Type B pancreatic cell (in vitro differentiated cells): ENCODE measurements at regions not wholly inside any gene's neighbourhood (a gene's known extent, or its start where the extent isn't known, plus 50 kb on each side); places are given as distances from the start of the nearest gene placed in this dataset.

Experiments
- DNase-seq: peaks from one replicate; pipeline ENCODE4 v3.0.0; 2021; ENCODE audit warnings: mixed read lengths; ENCODE audit not compliant: unreplicated experiment; ENCODE audit errors: extremely low spot score
- H3K27ac Mint-ChIP-seq: 2 replicates; pipeline ENCODE4 v1.8.0; 2021; ENCODE audit warnings: mild to moderate bottlenecking, mixed read lengths
- H3K27me3 Mint-ChIP-seq: 2 replicates; pipeline ENCODE4 v1.8.0; 2021; ENCODE audit warnings: mixed read lengths
- H3K36me3 Mint-ChIP-seq: 2 replicates; pipeline ENCODE4 v1.8.0; 2021; ENCODE audit warnings: mixed read lengths
- H3K4me1 Mint-ChIP-seq: one replicate; pipeline ENCODE4 v1.8.0; 2021; ENCODE audit warnings: mixed read lengths; ENCODE audit not compliant: unreplicated experiment
- H3K4me3 Mint-ChIP-seq: 2 replicates; pipeline ENCODE4 v1.8.0; 2021; ENCODE audit warnings: mild to moderate bottlenecking, mixed read lengths
- H3K9me3 Mint-ChIP-seq: 2 replicates; pipeline ENCODE4 v1.8.0; 2021; ENCODE audit warnings: mixed read lengths
- TF ChIP-seq, protein P1 (sequence below): fragments of 200-600 bp; sonication (generic); conservative IDR thresholded peaks from 2 replicates; pipeline ENCODE4 v1.5.0; 2021; ENCODE audit warnings: antibody characterized with exemption, mild to moderate bottlenecking

DNA sequence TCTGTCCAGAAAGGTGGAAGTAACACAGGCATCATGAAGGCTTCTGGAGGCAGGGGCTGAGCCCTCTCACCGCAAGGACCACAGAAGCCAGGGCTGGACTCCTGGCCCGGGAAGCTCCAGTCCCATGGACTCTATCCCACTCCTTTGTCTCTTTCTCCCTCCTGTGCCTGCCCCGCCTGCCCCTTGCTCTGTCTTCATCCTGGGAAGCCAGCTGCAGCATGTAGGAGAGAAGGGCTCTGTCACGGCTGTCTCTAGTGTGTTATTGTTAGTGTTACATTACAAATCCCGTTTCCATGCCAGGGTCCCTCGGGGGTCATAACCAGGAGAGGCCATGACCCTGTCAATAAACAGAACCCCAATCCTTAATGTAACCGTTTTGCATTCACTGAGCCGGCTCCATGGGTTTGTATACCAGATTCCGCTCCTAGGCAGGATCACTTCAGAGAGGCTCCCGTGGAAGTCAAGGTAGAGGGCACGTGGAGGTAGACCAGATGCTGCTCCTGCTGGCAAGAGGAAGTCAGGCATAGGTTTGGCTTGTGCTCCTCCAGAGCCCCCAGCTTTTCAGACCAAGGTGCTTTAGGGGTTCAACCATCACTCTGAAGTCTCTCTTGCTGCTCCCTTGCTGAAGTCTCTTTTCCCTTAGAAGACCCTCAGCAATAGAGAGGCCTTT lies 293.2 kb downstream of the ETS1 start:
- peak overlapping the region; percentile 13 for H3K4me3 Mint-ChIP-seq
- peaks cover 5% of the 10 kb centered on the region for H3K9me3 Mint-ChIP-seq
- H3K27me3 Mint-ChIP-seq = peaks cover 13% of the 10 kb centered on the region
- TF ChIP-seq, protein P1, sequence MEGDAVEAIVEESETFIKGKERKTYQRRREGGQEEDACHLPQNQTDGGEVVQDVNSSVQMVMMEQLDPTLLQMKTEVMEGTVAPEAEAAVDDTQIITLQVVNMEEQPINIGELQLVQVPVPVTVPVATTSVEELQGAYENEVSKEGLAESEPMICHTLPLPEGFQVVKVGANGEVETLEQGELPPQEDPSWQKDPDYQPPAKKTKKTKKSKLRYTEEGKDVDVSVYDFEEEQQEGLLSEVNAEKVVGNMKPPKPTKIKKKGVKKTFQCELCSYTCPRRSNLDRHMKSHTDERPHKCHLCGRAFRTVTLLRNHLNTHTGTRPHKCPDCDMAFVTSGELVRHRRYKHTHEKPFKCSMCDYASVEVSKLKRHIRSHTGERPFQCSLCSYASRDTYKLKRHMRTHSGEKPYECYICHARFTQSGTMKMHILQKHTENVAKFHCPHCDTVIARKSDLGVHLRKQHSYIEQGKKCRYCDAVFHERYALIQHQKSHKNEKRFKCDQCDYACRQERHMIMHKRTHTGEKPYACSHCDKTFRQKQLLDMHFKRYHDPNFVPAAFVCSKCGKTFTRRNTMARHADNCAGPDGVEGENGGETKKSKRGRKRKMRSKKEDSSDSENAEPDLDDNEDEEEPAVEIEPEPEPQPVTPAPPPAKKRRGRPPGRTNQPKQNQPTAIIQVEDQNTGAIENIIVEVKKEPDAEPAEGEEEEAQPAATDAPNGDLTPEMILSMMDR = no peak
- no peaks in the 10 kb centered on the region for H3K36me3 Mint-ChIP-seq
- peaks cover 71% of the 10 kb centered on the region for H3K4me1 Mint-ChIP-seq
- peak overlapping the region; percentile 52 for H3K27ac Mint-ChIP-seq
- no peak for DNase-seq

DNA sequence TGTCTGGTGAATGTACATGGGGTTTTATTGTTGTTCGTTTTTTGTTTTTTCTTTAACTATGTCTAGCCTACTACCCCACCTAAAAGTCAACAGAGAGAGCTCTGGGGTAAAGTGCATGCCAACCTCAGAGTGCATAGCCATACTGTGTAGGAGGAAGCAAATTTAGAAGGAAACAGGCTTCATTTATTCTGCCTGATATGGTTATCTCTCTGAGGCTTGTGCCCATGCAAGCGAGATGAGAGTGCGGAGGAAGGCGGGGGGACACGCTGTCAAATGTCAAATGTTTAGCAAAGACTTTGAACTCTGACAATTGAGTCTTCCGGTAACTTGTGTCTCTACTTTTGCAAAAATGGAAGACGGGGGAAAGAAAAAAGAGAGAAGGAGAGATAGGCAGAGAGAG lies 295.5 kb downstream of the ETS1 start:
- H3K27ac Mint-ChIP-seq = no peak overlapping the region
- H3K4me3 Mint-ChIP-seq = no peak overlapping the region
- H3K4me1 Mint-ChIP-seq = peaks cover 58% of the 10 kb centered on the region

DNA sequence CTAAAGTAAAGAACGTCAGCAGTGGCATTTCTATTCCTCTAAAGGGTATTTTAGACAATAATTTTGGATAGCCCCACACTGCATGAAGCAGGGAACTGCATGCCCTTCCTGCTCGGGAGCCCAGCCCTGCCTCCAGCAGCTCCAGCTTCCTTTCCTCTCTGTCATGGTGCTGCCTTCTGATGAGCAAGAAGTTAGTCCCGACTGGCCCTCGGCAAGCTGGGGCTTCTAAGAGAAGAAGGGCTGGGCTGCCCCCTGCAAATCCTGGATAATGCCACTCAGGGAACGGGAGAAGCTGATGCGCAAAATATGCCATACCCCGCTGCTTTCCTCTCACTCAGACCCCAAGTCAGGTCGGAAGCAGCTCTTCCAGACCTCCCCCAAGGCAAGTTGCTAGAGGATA lies 296.4 kb downstream of the ETS1 start:
- DNase-seq = no peak
- Mint-ChIP-seq H3K27me3 (peaks cover 22% of the 10 kb centered on the region), H3K9me3 (no peaks in the 10 kb centered on the region), H3K36me3 (no peaks in the 10 kb centered on the region), H3K4me1 (peaks cover 56% of the 10 kb centered on the region), H3K27ac (no peak overlapping the region), H3K4me3 (no peak overlapping the region)
- TF ChIP-seq, protein P1 = no peak

More for the DNA sequence above, 295.5 kb downstream of the ETS1 start:
- no peak for DNase-seq
- Mint-ChIP-seq H3K9me3 (no peaks in the 10 kb centered on the region), H3K27me3 (peaks cover 19% of the 10 kb centered on the region), H3K36me3 (no peaks in the 10 kb centered on the region)
- TF ChIP-seq, protein P1 = no peak

DNA sequence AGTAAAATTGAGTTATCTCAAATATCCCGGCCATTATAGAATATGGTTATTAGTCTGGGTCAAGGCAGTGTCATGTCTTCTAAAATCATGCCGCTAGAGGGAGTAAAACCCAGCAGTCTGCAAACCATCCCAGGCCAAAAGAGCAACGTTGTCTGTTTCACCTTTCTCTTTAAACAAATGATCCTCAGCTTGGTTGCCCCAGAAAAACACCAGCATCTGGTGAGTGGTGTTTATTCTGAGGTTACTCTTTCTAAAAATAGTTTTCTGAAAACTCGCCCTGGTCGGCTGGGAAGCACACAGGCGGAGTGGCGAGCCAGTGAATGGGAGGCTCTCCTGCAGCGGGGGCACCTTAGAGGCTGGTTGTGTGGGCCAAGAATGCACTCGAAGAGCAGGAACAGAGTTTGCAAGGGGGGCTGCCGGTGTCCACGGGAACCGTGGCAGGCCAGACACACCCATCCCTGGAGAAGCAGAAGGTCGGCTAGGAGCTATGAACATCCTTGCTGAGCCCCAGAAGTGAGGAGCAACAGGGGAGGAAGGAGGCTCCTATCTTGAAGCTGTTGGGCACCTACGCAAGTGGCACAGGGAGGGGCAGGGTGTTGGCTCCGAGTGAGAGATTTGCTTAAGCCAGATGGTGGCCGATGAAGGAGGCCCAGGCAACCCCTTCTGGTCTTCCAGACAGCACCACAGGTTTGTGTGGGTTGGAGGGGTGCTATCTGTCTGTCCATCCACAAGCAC lies 297.1 kb downstream of the ETS1 start:
- no peaks in the 10 kb centered on the region for H3K36me3 Mint-ChIP-seq
- TF ChIP-seq, protein P1 = peak; percentile 94
- no peak overlapping the region for H3K27ac Mint-ChIP-seq
- peak overlapping the region; percentile 26 for H3K4me3 Mint-ChIP-seq
- peaks cover 22% of the 10 kb centered on the region for H3K27me3 Mint-ChIP-seq
- no peak for DNase-seq
- H3K9me3 Mint-ChIP-seq = no peaks in the 10 kb centered on the region
- H3K4me1 Mint-ChIP-seq = peaks cover 56% of the 10 kb centered on the region

DNA sequence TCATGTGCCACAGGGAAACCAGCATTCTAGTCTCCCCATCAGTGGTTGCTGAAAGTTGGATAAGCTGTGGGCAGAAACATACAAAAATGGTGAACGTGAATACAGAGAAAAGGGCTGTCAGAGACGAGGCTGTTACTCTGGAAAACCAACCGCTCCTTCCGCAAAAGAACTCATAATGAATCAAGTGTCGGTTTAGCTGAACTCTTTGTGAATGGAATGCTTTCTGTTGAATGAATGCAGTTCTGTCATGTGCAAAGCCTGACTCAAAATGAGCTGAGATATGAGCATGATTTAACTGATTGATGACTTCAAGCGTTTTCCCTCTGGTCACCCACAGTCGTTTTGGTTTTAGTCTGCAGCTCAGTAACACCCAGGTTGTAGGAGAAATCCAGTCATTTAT lies 298.3 kb downstream of the ETS1 start:
- TF ChIP-seq, protein P1 = no peak
- H3K9me3 Mint-ChIP-seq = no peaks in the 10 kb centered on the region
- H3K36me3 Mint-ChIP-seq = no peaks in the 10 kb centered on the region
- DNase-seq = no peak
- peaks cover 20% of the 10 kb centered on the region for H3K27me3 Mint-ChIP-seq
- no peak overlapping the region for H3K27ac Mint-ChIP-seq
- no peak overlapping the region for H3K4me3 Mint-ChIP-seq
- H3K4me1 Mint-ChIP-seq = peaks cover 49% of the 10 kb centered on the region
